ENCODE measurements at regions not wholly inside any gene's neighbourhood (a gene's known extent, or its start where the extent isn't known, plus 50 kb on each side); places are given as distances from the start of the nearest gene placed in this dataset.

GRCh38 chr20:46801003-46801702, 91.7 kb downstream of the SLC2A10 start:
- Histone ChIP-seq H3K9me3 (ENCODE audit: control insufficient read depth, insufficient read depth, low read depth, low read length) (no peaks in the 10 kb centered on the region), H3K9ac (ENCODE audit: low read length) (no peak overlapping the region), H3K4me3 (ENCODE audit: low read depth, low read length) (no peak overlapping the region), H3K27ac (ENCODE audit: low read depth, low read length) (no peak overlapping the region), H3K36me3 (ENCODE audit: control insufficient read depth, insufficient read depth, low read length) (no peaks in the 10 kb centered on the region), H3K27me3 (ENCODE audit: control insufficient read depth, insufficient read depth, low read length) (no peaks in the 10 kb centered on the region), H3K4me1 (ENCODE audit: control insufficient read depth, insufficient read depth, low read length) (peaks cover 3% of the 10 kb centered on the region; the same call in 1 of the 2 replicates)

- Histone ChIP-seq H3K27ac (ENCODE audit: low read depth, low read length) (no peak overlapping the region), H3K9ac (ENCODE audit: low read length) (no peak overlapping the region), H3K9me3 (ENCODE audit: control insufficient read depth, insufficient read depth, low read depth, low read length) (no peaks in the 10 kb centered on the region), H3K36me3 (ENCODE audit: control insufficient read depth, insufficient read depth, low read length) (no peaks in the 10 kb centered on the region), H3K4me3 (ENCODE audit: low read depth, low read length) (no peak overlapping the region), H3K4me1 (ENCODE audit: control insufficient read depth, insufficient read depth, low read length) (peaks cover 3% of the 10 kb centered on the region; the same call in 1 of the 2 replicates), H3K27me3 (ENCODE audit: control insufficient read depth, insufficient read depth, low read length) (no peaks in the 10 kb centered on the region)
Observed at GRCh38 chr20:46802722-46803121, 91.9 kb upstream of the EYA2 start.

GRCh38 chr20:46803123-46804020, 91.3 kb upstream of the EYA2 start:
- Histone ChIP-seq H3K4me1 (ENCODE audit: control insufficient read depth, insufficient read depth, low read length) (peaks cover 3% of the 10 kb centered on the region; the same call in 1 of the 2 replicates), H3K4me3 (ENCODE audit: low read depth, low read length) (no peak overlapping the region), H3K9me3 (ENCODE audit: control insufficient read depth, insufficient read depth, low read depth, low read length) (no peaks in the 10 kb centered on the region), H3K27ac (ENCODE audit: low read depth, low read length) (no peak overlapping the region), H3K27me3 (ENCODE audit: control insufficient read depth, insufficient read depth, low read length) (no peaks in the 10 kb centered on the region), H3K9ac (ENCODE audit: low read length) (no peak overlapping the region), H3K36me3 (ENCODE audit: control insufficient read depth, insufficient read depth, low read length) (no peaks in the 10 kb centered on the region)

GRCh38 chr20:46804126-46804525, 90.5 kb upstream of the EYA2 start:
- Histone ChIP-seq H3K4me1 (ENCODE audit: control insufficient read depth, insufficient read depth, low read length) (peaks cover 3% of the 10 kb centered on the region; the same call in 1 of the 2 replicates), H3K27me3 (ENCODE audit: control insufficient read depth, insufficient read depth, low read length) (no peaks in the 10 kb centered on the region), H3K9ac (ENCODE audit: low read length) (no peak overlapping the region), H3K27ac (ENCODE audit: low read depth, low read length) (no peak overlapping the region), H3K36me3 (ENCODE audit: control insufficient read depth, insufficient read depth, low read length) (no peaks in the 10 kb centered on the region), H3K4me3 (ENCODE audit: low read depth, low read length) (no peak overlapping the region), H3K9me3 (ENCODE audit: control insufficient read depth, insufficient read depth, low read depth, low read length) (no peaks in the 10 kb centered on the region)

GRCh38 chr20:46805836-46806235, 88.8 kb upstream of the EYA2 start:
- H3K27ac ChIP-seq (ENCODE audit: low read depth, low read length) = no peak overlapping the region
- no peak overlapping the region for H3K4me3 ChIP-seq (ENCODE audit: low read depth, low read length)
- peaks cover 3% of the 10 kb centered on the region; the same call in 1 of the 2 replicates for H3K4me1 ChIP-seq (ENCODE audit: control insufficient read depth, insufficient read depth, low read length)
- H3K36me3 ChIP-seq (ENCODE audit: control insufficient read depth, insufficient read depth, low read length) = no peaks in the 10 kb centered on the region
- peaks cover 9% of the 10 kb centered on the region; the same call in 1 of the 2 replicates for H3K27me3 ChIP-seq (ENCODE audit: control insufficient read depth, insufficient read depth, low read length)
- H3K9ac ChIP-seq (ENCODE audit: low read length) = no peak overlapping the region
- H3K9me3 ChIP-seq (ENCODE audit: control insufficient read depth, insufficient read depth, low read depth, low read length) = no peaks in the 10 kb centered on the region

GRCh38 chr20:46807998-46808397, 86.6 kb upstream of the EYA2 start:
- Histone ChIP-seq H3K9ac (ENCODE audit: low read length) (no peak overlapping the region), H3K36me3 (ENCODE audit: control insufficient read depth, insufficient read depth, low read length) (no peaks in the 10 kb centered on the region), H3K4me1 (ENCODE audit: control insufficient read depth, insufficient read depth, low read length) (no peaks in the 10 kb centered on the region), H3K4me3 (ENCODE audit: low read depth, low read length) (no peak overlapping the region), H3K9me3 (ENCODE audit: control insufficient read depth, insufficient read depth, low read depth, low read length) (no peaks in the 10 kb centered on the region), H3K27me3 (ENCODE audit: control insufficient read depth, insufficient read depth, low read length) (peaks cover 20% of the 10 kb centered on the region), H3K27ac (ENCODE audit: low read depth, low read length) (no peak overlapping the region)

- Histone ChIP-seq H3K4me1 (ENCODE audit: control insufficient read depth, insufficient read depth, low read length) (no peaks in the 10 kb centered on the region), H3K9ac (ENCODE audit: low read length) (no peak overlapping the region), H3K27ac (ENCODE audit: low read depth, low read length) (no peak overlapping the region), H3K27me3 (ENCODE audit: control insufficient read depth, insufficient read depth, low read length) (peaks cover 20% of the 10 kb centered on the region), H3K4me3 (ENCODE audit: low read depth, low read length) (no peak overlapping the region), H3K36me3 (ENCODE audit: control insufficient read depth, insufficient read depth, low read length) (no peaks in the 10 kb centered on the region), H3K9me3 (ENCODE audit: control insufficient read depth, insufficient read depth, low read depth, low read length) (no peaks in the 10 kb centered on the region)
Observed at GRCh38 chr20:46808565-46808964, 86.1 kb upstream of the EYA2 start.

GRCh38 chr20:46809706-46810360, 84.8 kb upstream of the EYA2 start:
- H3K27me3 ChIP-seq (ENCODE audit: control insufficient read depth, insufficient read depth, low read length) = peaks cover 20% of the 10 kb centered on the region
- H3K9me3 ChIP-seq (ENCODE audit: control insufficient read depth, insufficient read depth, low read depth, low read length) = no peaks in the 10 kb centered on the region
- H3K27ac ChIP-seq (ENCODE audit: low read depth, low read length) = no peak overlapping the region
- peaks cover under 1% of the 10 kb centered on the region; the same call in 1 of the 2 replicates for H3K4me1 ChIP-seq (ENCODE audit: control insufficient read depth, insufficient read depth, low read length)
- no peak overlapping the region for H3K4me3 ChIP-seq (ENCODE audit: low read depth, low read length)
- H3K9ac ChIP-seq (ENCODE audit: low read length) = no peak overlapping the region
- no peaks in the 10 kb centered on the region for H3K36me3 ChIP-seq (ENCODE audit: control insufficient read depth, insufficient read depth, low read length)

- peaks cover 7% of the 10 kb centered on the region; the same call in 1 of the 2 replicates for H3K4me1 ChIP-seq (ENCODE audit: control insufficient read depth, insufficient read depth, low read length)
- no peak overlapping the region for H3K4me3 ChIP-seq (ENCODE audit: low read depth, low read length)
- no peaks in the 10 kb centered on the region for H3K9me3 ChIP-seq (ENCODE audit: control insufficient read depth, insufficient read depth, low read depth, low read length)
- H3K27ac ChIP-seq (ENCODE audit: low read depth, low read length) = no peak overlapping the region
- H3K36me3 ChIP-seq (ENCODE audit: control insufficient read depth, insufficient read depth, low read length) = no peaks in the 10 kb centered on the region
- peaks cover 20% of the 10 kb centered on the region for H3K27me3 ChIP-seq (ENCODE audit: control insufficient read depth, insufficient read depth, low read length)
- H3K9ac ChIP-seq (ENCODE audit: low read length) = no peak overlapping the region
Observed at GRCh38 chr20:46810448-46811223, 84.0 kb upstream of the EYA2 start.

- Histone ChIP-seq H3K36me3 (ENCODE audit: control insufficient read depth, insufficient read depth, low read length) (no peaks in the 10 kb centered on the region), H3K9ac (ENCODE audit: low read length) (peak overlapping the region; percentile 15), H3K27ac (ENCODE audit: low read depth, low read length) (no peak overlapping the region), H3K9me3 (ENCODE audit: control insufficient read depth, insufficient read depth, low read depth, low read length) (no peaks in the 10 kb centered on the region), H3K4me3 (ENCODE audit: low read depth, low read length) (peak overlapping the region; percentile 55), H3K27me3 (ENCODE audit: control insufficient read depth, insufficient read depth, low read length) (peaks cover 20% of the 10 kb centered on the region), H3K4me1 (ENCODE audit: control insufficient read depth, insufficient read depth, low read length) (peaks cover 7% of the 10 kb centered on the region; the same call in 1 of the 2 replicates)
Observed at GRCh38 chr20:46811224-46812084, 83.2 kb upstream of the EYA2 start.

Data from HUES6 (cell line).